ENCODE measurements at regions not wholly inside any gene's neighbourhood (a gene's known extent, or its start where the extent isn't known, plus 50 kb on each side); places are given as distances from the start of the nearest gene placed in this dataset.

DNA sequence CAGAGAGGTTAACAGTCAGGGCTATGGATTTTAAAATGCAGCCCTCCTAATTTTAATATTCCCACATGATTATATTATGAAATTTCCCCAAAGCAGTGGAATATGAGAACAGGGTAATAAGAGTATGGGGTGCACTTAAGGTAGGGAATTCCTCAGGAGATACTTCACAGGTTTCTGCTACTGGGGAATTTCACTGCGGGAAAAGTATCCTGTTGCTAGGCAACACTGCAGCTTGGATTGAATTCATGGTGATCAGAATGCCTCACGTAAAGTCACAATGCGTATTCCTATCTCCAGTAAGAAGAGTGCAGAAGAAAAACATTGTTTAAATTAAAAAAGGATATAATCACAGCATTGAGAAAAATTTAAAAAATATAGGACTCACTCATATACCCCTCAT, 398.1 kb upstream of the RPS6KA3 start:
- TF ChIP-seq, protein P1, sequence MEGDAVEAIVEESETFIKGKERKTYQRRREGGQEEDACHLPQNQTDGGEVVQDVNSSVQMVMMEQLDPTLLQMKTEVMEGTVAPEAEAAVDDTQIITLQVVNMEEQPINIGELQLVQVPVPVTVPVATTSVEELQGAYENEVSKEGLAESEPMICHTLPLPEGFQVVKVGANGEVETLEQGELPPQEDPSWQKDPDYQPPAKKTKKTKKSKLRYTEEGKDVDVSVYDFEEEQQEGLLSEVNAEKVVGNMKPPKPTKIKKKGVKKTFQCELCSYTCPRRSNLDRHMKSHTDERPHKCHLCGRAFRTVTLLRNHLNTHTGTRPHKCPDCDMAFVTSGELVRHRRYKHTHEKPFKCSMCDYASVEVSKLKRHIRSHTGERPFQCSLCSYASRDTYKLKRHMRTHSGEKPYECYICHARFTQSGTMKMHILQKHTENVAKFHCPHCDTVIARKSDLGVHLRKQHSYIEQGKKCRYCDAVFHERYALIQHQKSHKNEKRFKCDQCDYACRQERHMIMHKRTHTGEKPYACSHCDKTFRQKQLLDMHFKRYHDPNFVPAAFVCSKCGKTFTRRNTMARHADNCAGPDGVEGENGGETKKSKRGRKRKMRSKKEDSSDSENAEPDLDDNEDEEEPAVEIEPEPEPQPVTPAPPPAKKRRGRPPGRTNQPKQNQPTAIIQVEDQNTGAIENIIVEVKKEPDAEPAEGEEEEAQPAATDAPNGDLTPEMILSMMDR (IDR thresholded peaks at IDR 0.05; ENCODE audit: low read depth, low read length): no peak
- TF ChIP-seq MYC (IDR thresholded peaks at IDR 0.05; ENCODE audit: low read depth, low read length) (no peak), POLR2A (IDR thresholded peaks at IDR 0.05; ENCODE audit: extremely low read depth, insufficient read length) (no peak)

Data from NB4 (cell line).